Dedifferentiated amniotic fluid mesenchymal stem cell (primary cell): ENCODE measurements at regions not wholly inside any gene's neighbourhood (a gene's known extent, or its start where the extent isn't known, plus 50 kb on each side); places are given as distances from the start of the nearest gene placed in this dataset.
"Not testable (repeated sequence)": the region's sequence is repeated elsewhere in the genome, so short reads cannot be mapped to it uniquely, and the experiment has no call there.

Experiments used
- DNase-seq: peaks from one replicate; pipeline ENCODE4 v3.0.0-alpha.2; 2016; ENCODE audit errors: extremely low spot score

GRCh38 chr10:120749856-120750566, 101.2 kb upstream of the WDR11 start:
- DNase-seq = no peak

DNA sequence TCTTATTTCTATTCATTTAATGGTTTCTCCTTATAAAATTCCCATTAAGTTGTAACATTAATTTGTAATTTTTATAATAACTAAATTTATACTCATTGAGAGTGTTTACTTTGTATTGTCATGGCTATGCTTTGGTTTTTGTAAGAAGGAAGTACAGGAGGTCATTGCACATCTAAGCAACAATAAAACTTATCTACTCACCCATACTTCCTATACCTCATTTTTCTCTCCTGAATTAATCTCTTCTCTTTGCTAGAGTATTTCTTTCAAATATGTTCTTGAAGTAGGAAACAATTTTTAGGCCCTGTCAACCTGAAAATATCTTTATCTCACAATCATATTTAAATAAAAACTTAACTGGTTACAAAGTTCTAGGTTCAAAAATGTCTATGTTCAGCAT, 95.4 kb upstream of the WDR11 start:
- DNase-seq = no peak

DNA sequence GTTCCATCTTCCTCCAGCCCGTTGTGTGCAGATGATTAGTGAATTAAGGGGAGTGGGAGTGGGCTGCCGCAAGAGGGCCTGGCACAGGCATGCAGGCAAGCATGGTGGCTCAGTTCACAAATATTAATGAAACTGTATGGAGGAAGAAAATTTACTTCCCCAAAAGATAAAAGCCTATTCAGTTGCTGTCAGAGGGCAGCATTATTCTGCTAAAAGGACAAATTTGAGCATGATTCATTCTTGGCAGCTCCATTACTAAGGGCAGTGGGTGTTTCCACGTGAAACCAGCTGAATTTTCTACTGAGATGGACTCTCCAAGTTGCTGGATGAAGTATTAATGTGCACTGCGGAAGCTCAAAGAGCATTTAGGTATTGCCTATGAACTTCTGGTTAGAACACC, 90.9 kb upstream of the WDR11 start:
- no peak for DNase-seq

DNA sequence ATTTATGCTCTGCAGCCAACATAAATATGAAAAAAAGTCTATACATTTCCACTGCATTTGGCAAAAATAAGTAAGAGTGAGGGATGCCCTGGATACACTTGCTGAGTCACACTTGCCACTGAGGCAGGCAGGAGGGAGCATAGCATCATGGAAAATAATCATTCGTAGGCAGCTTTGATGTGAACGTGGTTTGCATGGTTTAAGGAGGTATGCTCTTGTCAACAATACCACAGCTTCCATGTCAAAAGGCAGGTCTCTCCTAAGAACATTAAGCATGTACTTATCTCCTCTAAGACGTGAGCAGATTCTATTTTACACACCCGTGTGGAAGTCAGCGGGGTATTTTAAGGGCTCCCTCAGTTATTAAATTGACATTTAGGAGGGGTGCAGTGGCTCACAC, 89.2 kb upstream of the WDR11 start:
- DNase-seq = no peak

DNA sequence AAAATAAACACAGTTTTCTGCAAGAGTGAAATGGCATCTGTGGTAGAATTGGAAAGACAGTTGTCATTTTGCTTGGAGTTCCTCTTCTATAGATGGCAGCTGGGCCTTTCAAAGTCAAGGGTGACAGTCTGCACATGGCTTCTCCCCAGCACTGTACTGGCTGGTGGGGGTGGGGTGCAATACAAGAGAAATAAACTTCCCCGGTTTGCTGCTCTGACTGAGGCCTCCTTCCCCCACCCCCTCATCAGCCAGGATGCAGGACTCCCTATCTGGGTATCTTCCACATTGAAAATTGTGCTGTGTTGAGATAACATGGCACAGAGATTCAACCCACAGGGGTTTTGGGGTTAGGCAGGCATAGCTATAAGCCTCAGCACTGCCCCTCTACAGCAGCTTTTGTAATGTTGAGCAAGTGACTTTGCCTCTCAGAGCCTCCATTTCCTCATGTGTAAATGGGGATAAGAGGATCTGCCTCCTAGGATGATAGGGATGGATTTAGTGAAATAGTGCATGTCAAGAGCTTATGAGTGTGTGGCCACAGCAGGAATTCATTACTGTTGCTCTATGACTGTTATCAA, 85.8 kb upstream of the WDR11 start:
- no peak for DNase-seq

DNA sequence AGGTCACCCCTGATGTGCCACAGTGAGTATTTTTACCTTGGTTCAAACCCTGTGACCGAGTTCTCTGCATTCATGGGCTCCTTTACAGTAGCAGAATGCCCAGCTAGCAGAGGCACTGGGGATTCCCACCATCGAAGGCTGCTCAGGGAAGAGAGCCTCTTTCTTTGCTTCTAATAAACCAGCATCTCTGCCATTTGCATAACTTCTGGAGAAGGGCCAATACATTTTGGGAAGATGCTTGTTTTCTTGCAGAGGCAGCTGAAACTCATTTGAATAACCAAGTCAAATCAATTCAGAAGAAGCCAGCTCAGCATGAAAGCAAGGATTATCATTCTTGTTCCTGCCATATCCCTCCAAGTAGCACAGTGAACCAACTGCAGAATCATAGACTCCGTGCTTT, 82.9 kb upstream of the WDR11 start:
- DNase-seq = no peak

DNA sequence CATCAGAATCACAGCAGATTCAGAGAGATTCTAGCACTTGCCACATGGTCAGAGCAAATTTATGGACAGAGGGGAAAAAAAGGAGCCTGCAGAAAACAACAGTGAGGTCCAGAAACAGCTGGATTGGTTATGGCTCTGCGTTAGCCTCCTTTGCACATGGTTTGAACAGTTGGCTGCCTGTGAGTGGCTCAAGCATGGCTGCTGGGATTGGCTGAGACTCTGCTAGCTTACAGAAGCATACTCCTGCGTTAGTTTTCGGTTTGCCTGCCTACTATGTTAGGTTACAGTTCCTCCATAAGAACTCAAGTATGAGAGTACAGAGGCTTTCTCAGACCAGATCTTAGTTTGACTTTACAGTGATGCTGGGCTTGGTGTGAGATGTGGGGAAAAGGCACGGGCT, 80.7 kb upstream of the WDR11 start:
- no peak for DNase-seq

- DNase-seq = no peak
These were observed 74.7 kb upstream of the WDR11 start for GRCh38 chr10:120776442-120776841.

GRCh38 chr10:120782336-120782735, 68.8 kb upstream of the WDR11 start:
- no peak for DNase-seq

- no peak for DNase-seq
These were observed 68.1 kb upstream of the WDR11 start for GRCh38 chr10:120783098-120783497.

DNA sequence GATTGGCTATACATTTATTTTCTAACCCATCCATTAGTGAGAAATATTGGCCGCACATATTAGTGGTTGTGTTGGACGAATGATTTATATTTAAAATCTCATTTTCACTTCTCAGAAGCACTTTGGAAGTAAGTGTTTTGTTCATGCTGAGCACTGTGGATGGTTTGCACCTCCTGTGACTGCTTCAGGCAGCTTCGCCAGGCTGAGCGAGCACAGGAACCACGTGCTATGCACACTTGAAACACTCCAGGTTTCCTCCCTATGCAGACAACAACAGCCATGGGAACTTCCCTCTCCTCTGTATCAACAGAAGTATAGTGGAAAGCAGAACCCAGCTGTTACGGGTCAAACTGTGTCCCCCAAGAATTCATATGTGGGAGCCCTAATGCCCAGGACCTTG, 67.3 kb upstream of the WDR11 start:
- no peak for DNase-seq

- DNase-seq = no peak
These were observed 62.4 kb upstream of the WDR11 start for GRCh38 chr10:120788771-120789170.

- DNase-seq = no peak
These were observed 61.6 kb upstream of the WDR11 start for GRCh38 chr10:120789303-120790203.

DNA sequence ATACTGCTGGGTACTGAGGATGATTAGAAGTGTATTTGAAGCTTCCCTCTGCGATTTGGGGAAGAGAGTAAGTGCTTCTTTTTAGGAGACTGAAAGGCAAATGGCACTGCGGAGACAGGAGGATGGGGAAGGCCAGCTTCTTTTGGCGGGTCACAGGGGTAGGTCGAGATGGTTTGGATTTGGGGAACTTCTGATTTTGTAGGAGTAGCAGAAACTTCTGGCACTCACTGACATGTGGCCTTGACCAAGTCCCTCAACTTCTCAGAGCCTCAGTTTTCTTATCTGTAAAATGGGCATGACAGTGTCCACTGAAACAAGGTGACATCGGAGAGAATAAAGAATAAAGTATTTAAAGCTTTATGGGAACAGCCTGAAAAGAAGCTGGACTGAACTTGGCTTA, 59.8 kb upstream of the WDR11 start:
- no peak for DNase-seq

DNA sequence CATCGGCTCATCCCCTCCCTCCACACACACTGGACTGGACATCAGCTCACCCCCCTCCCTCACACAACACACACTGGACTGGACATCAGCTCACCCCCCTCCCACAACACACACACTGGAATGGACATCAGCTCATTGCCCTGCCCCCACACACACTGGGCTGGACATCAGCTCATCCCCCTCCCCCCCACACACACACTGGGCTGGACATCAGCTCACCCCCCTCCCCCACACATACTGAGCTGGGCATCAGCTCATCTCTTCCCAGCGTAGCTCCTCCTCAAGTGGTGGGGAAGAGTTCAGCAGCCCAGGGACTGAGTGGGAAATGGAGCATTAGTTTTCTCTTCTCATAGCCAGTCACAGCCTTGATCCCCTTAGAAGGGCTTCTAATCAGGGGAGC, 58.1 kb upstream of the WDR11 start:
- DNase-seq = no peak

GRCh38 chr10:120794390-120794789, 56.8 kb upstream of the WDR11 start:
- no peak for DNase-seq

GRCh38 chr10:120798276-120798675, 52.9 kb upstream of the WDR11 start:
- not testable (repeated sequence) for DNase-seq

GRCh38 chr10:120799849-120800248, 51.3 kb upstream of the WDR11 start:
- no peak for DNase-seq

DNA sequence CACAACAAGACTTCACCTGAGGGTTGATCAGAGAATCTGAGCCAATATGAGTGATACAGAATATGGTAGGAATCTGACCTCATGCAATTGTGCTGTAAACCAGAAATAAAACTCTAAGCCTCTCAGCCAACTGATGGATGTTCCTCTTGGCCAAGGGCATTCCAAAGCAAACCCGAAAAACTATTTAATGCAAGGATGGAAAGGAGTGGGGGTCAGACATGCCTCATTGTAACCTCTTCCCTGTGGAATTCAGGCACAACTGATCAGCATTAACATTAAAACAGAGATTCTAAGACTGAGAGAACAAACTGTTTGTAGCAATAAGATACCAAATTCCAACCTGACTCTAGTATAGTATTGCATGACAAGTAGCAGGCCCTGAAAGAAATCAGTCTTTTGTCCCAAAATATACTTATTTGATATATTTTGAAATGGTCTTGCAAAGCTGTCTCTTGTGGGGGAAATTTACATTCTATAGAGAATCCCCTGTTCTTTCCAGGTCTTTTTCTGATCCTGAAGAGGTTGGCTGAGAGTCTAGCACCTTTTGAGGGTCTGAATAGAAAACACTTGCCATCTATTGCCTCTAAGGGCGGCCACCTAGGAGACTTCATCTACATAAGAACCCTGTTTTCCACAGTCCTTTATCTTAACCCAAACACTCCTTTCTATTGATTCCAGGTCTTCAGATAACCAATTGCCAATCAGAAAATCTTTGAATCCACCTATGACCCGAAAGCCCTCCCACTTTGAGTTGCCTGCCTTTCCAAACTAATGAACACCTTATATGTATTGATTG, 50.4 kb upstream of the WDR11 start:
- DNase-seq = no peak
